Endothelial cell of umbilical vein (primary cell): ENCODE measurements at regions not wholly inside any gene's neighbourhood (a gene's known extent, or its start where the extent isn't known, plus 50 kb on each side); places are given as distances from the start of the nearest gene placed in this dataset.

Experiments
- CTCF ChIP-seq, 2 donors: IDR thresholded peaks; 1 replicate in 1 of 2; 2 replicates in 1 of 2; pipeline ENCODE4 v1.5.1; 2011; ENCODE audit warnings: low read length in 2 of 2, mild to moderate bottlenecking in 2 of 2, moderate library complexity in 2 of 2, control low read depth in 1 of 2, inconsistent platforms in 1 of 2, low read depth in 1 of 2; ENCODE audit not compliant: insufficient read depth in 1 of 2; ENCODE audit errors: extremely low read depth in 1 of 2
- EZH2 ChIP-seq: IDR thresholded peaks from 2 replicates; pipeline ENCODE4 v1.6.1; 2012; ENCODE audit warnings: borderline replicate concordance, low read depth, mild to moderate bottlenecking, moderate library complexity, low read length, inconsistent platforms; ENCODE audit not compliant: severe bottlenecking
- FOS ChIP-seq: IDR thresholded peaks from 2 replicates; pipeline ENCODE4 v1.6.1; 2011; ENCODE audit warnings: mild to moderate bottlenecking, low read length, moderate library complexity, borderline replicate concordance; ENCODE audit not compliant: insufficient read depth
- JUN ChIP-seq: IDR thresholded peaks from 2 replicates; pipeline ENCODE4 v1.6.1; 2011; ENCODE audit warnings: borderline replicate concordance, low read depth; ENCODE audit not compliant: insufficient read length, insufficient read depth
- MAX ChIP-seq: IDR thresholded peaks from 2 replicates; pipeline ENCODE4 v1.6.1; 2011; ENCODE audit not compliant: insufficient read depth, insufficient read length
- POLR2A ChIP-seq: IDR thresholded peaks from 2 replicates; pipeline ENCODE4 v1.6.1; 2012; ENCODE audit warnings: low read depth, mild to moderate bottlenecking, control low read depth, low read length
- POLR2AphosphoS5 ChIP-seq: IDR thresholded peaks from 2 replicates; pipeline ENCODE4 v1.6.1; 2012; ENCODE audit warnings: low read depth, mild to moderate bottlenecking, control low read depth, low read length, moderate library complexity; ENCODE audit not compliant: insufficient read depth

- no peak for TF ChIP-seq EZH2
- TF ChIP-seq CTCF (IDR thresholded peaks at IDR 0.05; ENCODE audit: extremely low read depth in 1 of 2, insufficient read depth in 1 of 2, low read depth in 1 of 2, low read length in 2 of 2), result no peak
- TF ChIP-seq POLR2A, result no peak
- TF ChIP-seq FOS, result no peak
- no peak for TF ChIP-seq JUN
- no peak for TF ChIP-seq MAX
- TF ChIP-seq POLR2AphosphoS5, result no peak
Observed at GRCh38 chr9:90504486-90504885, 138.1 kb downstream of the DIRAS2 start.
